M059J (cell line): ENCODE measurements at regions not wholly inside any gene's neighbourhood (a gene's known extent, or its start where the extent isn't known, plus 50 kb on each side); places are given as distances from the start of the nearest gene placed in this dataset.
A peak's percentile ranks its signal among the peaks of the same experiment; 100 is the strongest.

Experiments
- DNase-seq: peaks from one replicate; pipeline ENCODE4 v3.0.0-alpha.2; 2012; ENCODE audit warnings: low read depth

DNA sequence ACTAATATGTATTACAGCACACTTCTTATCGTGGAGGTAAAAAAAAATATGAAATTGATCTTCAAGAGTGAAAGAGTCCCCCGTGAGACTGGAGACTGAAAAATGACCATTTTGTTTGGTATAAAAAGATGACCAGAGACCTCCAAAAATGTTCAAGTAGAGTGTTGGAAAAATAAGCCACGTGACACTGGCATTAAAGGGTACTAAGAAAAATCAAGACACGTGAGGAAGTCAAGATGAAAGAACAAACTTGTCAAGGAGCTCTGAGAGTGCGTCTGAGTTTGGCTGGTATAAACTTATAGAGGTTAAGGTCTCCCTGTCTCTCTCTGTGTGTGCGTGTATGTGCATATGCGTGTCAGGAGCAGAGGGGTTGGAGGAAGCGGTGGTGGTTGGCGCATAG lies 362.7 kb upstream of the COBL start:
- DNase-seq, result no peak

DNA sequence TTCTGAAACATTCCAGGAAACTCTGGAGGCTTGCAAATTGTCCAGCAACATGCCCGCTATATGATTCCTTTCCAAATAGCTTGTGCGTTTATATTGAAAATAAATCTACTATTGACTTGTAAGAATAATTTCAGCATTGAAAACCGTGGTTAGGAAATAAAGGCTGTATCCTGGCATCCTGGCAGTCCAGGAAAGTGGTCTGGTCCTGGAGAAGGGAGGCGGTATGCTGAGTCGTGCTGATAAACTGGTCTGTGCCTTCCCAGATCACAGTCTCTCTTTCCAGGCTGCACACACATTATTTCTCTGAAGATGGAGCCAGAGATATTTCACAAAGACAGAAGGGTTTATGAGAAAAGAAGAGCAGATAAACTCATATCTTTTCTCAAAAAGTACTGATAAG lies 350.1 kb upstream of the COBL start:
- no peak for DNase-seq

DNA sequence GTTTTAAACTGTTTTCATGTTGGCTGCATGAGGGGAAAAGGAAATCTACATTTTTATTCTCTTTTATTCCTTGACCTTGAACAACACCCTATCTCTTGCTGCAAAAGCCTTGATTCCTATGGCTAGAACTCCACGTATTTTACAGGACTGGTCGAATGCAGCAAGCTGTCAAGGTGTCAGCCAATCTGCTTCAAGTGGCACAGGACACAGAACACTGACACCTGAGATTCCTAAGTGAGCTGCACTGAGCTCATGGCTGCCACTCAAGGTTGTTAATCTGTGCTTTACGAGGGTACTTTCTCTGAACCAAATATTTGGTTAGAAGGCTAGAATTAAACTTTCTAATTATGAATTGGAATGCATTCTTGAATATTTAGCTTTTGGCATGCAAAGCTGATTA lies 349.7 kb upstream of the COBL start:
- no peak for DNase-seq

DNA sequence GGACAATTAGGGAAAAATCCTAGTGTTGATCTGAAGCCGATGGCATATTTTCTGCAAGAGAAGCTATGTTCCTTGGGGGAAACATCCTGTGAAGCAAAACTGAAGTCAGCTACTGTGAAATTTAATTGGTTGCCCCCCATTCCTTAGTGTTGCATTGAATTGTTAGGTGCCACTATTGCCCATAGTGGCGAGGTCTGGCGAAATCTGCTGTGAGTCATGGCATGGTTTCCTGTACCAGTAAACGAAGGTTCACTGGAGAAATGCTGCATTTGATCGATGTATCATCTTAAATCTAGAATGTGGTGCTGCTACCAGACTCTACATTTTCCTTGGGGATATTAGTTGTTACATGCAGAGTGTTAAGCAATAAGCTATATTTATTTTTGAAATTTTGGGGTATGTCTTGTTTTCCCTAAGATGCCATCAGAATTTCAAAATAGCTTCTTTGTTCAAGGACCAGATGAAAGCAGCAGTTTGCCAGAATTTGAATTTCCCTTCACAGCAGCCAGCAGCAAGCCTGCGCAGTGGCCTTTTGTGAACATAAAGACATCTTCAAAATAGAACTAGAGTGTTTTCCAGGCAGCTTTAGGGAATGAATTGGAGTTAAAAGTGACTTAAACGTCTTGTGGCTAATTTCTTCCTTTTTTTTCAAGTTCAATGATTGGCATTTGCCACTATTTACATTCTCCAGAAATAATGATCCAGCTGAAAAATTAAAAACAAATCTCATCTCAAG lies 348.6 kb upstream of the COBL start:
- DNase-seq, result no peak

DNA sequence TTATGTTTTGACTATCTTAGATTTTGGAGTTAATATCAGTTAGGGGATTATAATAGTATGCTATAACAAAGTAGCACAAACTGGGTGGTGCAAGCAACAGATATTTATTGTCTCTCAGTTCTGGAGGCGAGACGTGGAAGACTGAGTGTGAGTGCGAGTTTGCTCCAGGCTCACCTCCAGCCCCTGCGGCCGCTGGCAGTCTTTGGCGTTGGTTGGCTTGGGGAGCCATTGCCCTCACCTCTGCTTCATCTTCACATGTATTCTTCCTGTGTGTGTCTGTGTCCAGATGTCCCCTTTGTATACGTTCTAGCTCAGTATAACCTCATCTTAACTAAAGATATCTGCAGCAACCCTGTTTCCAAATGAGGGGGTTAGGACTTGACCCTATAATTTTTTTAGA lies 343.9 kb upstream of the COBL start:
- DNase-seq, result no peak

DNA sequence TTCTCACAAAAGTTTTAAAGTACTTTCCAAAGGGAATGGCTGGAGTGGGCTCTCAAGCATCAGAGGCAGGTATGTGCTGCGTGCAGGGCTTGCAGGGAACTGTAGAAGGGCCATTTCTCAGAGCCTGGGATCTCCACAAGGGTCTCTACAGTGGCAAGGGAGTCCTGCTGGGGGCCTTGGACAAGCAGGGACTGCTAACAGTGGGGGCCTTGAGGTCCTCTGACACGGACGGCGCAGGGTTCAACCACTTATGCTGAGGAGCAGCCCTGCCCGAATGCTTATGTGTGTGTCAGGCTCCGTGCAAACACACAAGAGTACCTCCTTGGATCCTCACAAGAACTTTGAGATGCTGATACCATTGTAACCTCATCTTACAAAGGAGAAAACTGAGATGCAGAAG lies 342.1 kb upstream of the COBL start:
- DNase-seq, result no peak

DNA sequence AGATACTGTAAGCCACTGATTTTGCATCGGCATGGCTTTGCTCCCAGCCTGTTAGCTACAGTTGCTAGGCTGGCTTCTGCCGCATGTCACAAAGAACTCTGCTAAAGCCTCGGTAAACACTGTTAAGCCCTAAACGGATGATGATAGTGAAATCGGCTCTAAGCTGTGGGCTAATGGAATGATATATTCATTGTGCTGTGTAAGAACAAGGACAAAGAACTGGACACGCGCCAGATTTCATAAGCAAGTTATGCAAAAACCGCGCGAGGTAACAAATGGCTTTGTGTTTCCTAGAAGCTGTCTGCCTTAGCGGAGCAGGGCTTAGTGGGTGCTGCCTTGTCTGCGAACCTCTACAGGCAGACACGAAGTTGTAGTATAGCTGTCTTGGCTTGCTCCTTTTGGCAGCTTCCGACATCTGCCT lies 331.3 kb upstream of the COBL start:
- DNase-seq, result peak; percentile 4

DNA sequence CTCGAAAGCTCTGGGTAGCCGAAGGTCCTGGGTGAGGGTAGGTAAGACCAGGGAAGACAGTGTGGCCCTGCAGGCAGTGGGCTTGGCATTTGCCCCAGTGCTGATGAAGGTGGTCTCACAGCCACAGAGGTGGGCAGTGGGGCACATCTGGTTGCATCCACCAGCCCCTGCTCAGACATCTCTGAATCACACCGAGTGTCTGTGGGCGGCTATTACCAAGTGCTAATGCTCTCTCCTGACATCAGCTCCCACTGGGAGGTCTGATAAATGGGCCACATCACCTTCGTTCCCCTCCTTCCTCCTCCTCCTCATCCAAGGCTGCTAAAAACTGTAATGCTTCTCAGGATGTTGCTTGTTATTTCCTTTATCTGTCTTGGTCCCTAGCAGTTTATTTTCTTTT lies 330.9 kb upstream of the COBL start:
- no peak for DNase-seq

DNA sequence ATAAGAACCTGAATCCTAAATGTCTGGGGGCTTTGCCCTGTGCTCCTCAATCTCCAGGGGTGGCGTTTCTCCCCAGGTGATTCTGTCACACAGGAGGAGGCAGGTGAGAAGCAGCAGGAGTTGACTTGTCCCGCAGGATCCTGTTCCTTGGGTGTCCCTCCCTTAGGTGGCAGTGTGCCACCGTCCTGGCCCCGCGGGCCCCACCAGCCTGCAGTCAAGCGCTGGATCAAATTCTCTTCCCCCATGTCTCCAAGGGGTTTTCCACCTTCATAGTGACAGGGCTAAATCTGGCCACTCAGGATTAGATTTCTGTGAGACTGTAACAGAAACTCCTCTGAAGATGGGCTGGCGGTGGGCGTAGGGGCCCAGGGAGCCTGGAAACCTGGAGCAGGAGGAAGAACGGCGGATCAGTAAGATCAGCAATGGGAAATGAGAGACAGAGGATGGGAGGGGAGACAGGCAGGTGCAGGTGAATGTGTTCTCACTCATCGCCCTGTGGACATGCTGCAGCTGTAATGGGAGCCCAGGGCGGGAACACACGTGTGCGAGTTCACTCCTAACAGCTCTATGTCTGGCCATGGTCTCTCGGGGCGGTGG lies 329.2 kb upstream of the COBL start:
- no peak for DNase-seq

DNA sequence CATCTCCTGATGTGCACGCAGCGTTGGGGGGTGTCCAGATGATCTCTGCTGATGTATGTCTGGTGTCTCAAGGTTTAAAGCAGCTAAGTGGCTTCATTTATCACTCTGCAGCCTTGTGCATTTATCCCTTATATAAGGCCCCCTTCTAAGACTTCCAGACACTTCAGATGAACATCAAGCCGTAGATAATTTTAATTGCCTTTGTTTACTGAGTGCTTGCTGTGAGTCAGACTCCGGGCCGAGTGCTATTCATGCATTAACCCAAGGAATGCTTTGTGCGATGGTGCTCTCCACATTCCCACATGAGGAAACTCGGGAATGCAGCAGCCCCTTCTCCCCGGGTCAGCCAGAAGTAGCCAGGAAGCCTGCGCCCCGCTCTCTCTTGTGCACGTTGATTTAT lies 328.6 kb upstream of the COBL start:
- DNase-seq, result no peak

DNA sequence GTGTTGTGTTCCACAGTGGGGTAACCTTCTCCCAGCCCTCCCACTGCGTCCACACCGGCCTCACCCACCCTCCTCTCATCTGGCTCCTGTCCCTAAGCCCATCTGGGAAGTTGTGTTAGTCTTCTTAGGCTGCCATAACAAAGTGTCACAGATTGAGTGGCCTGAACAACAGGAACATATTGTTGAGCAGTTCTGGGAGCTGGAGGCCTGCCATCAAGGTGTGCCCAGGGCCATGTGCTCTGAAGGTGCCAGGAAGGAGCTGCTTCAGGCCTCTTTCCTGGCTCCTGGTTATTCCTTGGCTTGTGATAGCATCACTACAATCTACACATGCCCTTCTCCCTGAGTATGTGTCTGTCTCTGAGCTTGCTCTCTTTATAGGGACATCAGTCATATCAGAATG lies 327.6 kb upstream of the COBL start:
- no peak for DNase-seq

DNA sequence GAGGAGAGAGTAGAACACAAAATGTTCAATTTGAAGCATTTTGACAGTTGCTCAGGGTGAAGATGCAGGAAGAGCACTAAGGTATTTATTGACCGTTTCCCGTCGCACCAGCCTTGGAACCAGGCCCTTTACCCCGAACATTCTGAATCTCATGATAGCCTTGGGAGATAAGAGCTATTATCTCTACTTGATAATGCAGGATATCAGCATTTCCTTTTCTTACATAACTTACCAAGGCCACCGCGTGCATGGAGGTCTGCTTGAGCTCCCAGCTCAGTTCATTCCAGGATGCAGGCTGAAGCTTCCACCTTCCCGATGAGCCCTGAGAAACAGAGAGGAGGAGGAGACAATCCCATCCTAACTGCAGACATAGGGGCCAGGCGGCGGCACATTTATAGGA lies 324.2 kb upstream of the COBL start:
- no peak for DNase-seq

DNA sequence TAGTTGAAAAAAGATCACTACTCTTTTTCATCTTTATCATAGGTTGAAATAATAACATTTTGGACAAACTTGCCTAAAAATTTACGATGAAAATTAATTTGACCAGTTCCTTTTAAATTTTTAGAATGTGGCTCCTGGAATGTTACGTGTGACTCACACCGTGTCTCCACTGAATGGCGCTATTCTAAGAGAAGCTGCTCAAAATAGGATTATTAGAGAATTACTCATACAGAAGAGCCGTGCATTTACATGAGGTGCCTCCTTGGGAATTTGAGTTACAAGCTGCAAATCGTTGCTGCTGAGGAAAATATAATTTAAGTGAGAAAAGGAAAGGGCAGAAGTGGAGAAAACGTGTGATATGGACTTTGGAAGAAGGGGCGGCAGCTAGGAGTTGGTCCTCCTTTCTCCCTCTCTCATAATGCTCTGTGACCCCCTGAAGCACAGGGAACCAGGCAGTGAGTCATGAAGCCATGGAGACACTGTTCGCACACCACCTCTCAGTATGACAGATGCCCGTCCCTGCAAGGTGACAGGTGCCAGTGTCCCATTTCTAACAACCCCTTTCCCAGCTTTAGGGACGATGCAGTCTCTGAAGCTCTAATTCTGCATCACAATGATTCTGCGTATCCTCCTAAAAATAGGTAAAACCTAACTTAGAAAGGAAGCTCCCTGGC lies 323.2 kb upstream of the COBL start:
- peak; percentile 23 for DNase-seq

DNA sequence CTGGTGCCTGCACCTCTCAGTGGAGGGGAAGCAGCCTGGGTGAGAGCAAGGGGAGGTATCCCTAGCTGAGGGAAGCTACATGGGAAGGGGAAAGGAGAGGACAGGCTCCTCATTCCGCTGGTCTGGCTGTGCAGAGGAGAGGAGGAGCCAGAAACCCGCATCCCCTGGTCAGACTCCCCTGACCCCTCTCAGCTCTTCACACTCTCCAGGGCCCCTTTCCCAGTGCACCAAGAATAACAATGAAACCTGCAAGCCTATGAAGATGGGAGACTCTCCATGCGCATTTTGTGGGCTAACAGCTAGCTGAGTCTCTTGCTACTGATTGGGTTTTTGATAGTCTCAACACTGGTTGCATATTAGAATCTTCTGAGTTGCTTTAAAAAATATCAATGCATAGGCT lies 319.9 kb upstream of the COBL start:
- no peak for DNase-seq

DNA sequence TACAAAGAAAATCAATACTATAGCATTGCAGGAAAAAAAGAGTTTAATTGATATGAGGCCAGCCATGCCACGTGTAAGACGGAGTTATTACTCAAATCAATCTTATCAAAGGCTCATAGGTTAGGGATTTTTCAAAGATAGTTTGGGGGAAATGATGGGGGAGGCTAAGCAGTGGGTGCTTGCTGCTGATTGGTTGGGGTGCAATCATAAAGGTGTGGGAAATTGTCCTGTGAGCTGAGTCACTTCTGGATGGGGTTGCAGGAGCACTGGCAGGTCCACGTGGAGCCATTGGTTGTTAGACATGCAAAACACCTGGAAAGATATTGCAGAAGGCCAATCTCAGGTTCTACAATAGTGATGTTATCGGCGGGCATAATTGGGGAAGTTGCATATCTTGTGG lies 319.2 kb upstream of the COBL start:
- no peak for DNase-seq

DNA sequence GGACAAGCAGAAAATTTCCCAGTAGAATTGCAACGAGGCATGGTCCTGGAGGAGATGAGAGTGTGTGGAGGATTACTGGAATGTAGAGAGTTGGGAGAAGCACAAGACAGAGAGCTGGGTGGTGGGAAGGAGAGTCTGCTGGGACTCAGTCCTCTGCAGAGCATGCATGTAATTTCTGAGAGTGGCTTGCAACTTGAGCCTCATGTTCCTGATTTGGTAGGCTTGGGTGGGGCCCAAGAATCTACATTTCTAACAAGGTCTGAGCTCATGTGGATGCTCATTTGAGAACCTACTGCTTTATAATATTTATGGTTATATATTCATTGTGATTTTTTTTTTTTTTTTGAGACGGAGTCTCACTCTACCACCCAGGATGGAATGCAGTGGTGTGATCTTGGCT lies 317.9 kb upstream of the COBL start:
- no peak for DNase-seq

DNA sequence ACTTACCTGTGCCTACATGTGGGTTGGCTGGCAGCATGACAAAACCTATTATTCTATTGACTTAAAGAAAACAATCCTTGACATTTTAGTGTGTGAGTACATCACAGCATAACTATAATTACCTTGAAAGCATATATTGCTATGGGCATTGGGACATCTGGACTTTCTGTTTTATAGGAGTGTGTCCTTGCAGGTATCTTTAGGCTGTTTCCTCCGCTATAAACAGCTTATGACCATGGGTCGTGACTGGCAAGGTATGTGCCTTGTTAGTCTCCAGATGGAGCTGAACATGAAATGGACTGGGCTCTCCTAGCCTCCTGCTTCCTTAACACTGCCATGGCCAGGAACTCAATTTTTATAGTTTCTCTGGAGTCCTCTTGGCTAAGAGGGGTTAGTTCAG lies 317.4 kb upstream of the COBL start:
- no peak for DNase-seq

DNA sequence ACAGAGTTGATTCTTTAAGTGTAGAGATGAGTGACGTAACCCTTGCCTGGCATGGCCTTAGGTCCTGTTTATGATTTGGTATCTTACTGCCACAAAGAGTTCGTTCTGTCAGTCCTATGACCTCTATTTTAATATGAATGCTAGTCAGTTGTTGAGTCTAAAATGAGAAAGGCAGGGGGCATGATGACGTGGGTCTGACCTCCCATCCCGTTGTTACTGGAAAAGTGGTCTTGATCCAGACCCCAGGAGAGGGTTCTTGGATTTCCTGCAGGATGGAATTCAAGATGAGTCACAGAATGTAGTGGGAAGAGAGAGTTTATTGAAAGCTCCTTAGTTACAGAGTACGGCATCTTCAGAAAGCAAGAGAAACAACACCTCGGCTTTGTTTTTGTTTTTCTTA lies 317.0 kb upstream of the COBL start:
- DNase-seq, result no peak

DNA sequence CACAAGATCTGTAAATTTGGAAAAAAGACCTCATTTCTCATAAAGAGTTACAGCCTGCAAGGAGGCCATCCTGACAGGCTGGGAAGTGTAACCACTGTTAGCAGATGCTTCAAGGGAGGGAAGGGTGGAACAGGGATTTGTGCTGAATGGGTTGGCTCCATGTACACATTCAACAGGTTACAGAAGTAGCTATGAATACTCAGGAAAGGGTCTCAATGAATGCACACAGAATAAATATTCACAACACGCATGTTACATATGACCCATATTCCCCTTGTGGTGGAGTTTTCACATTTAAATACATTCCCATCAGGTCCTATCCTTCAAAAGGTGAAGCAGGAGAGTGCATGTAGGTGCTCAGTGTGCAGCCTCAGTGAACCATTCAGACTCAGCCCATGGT lies 316.4 kb upstream of the COBL start:
- DNase-seq, result no peak

DNA sequence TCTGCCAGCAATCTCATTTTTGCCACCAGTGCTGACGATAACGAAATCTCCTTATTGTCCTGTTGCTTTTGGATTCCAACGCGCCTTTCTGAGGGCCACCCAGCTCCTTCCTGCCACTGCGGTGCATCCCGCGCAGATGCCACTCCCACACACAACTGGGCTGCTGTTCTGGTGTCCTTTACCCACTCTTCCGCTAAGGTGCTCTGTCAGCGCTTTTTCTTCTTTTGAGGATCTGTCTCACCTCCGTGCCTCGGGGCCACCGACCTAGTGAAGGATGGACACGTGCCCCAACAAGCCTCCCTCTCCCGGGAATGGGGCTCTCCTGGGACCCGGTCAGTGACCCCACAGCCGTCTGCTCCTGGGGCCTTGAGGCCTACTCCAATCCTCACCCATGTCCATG lies 314.3 kb upstream of the COBL start:
- DNase-seq, result no peak

DNA sequence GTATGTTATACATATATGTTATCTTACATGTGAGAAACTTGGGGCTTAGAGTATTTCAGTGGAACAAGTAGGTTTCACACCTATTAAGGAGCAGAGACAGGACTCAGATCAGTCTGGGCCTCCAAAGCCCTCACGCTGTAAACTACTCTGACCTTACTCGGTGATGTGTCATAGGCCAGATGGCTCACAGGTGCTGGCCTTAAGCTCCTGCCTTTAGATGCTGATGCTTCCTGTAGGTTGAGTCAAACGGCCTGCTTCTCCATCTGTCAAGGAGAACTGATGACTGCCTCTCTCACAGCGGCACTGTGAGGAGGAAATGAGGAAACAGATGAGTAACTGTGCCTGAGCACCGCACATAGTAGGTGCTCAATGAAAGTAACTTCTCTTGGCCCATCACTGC lies 312.6 kb upstream of the COBL start:
- no peak for DNase-seq

DNA sequence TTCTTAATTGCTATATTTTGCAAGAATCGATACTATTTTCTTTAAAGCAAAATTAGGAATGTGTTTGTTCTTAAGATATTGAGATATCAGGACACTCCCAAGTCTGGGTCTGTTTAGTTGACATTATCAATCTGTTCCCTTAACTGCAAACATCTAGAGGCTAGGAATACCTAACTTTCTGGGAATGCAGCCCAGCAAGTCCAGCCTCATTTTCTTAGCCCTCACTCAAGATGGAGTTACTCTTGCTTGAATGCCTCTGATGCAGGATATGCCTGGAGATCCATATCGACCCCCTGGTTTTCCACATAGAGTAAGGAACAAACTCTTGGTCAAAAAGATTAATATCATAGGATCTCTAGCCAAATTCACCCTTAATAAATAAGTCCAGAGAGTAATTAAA lies 305.3 kb upstream of the COBL start:
- DNase-seq, result no peak

DNA sequence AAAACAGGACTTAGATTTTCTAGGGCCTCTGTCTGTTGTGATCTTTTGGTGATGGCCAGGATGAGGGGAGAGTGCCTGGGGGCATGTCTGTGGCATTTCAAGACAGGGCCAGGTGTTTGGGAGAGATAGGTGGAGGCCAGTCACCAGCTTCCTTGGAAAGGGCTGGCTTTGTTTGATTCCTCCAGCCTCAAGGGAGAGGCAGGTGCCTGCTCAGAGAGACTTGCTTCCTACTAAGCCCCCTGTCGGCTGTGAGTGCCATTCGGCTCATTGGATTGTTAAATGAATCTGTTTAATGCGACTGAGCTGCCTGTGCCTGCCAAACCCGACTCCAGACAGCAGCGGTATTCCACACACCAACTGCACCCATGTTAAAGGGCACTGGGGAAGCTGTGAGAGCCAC lies 304.1 kb upstream of the COBL start:
- no peak for DNase-seq

DNA sequence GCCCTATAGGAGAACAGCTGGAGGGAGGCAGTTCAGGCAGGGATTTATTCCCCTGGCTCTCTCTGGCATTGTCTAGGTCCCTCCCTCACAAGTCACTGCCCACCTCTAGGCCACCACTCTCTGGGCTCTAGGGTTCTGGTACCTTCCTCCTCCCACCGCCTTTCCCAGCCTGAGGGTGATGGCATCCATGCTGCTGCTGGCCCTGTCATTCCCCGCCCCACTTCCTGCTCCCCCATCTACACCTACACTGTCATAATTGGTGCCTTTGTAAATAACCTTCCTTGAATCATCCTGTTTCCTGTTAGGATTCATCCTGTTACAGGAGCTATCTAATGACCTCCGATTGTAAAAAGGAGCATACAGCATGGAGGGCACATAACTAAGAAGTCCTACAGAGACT lies 303.3 kb upstream of the COBL start:
- no peak for DNase-seq
